ENCODE measurements at regions not wholly inside any gene's neighbourhood (a gene's known extent, or its start where the extent isn't known, plus 50 kb on each side); places are given as distances from the start of the nearest gene placed in this dataset.

GRCh38 chr12:127690161-127690560, 576.8 kb upstream of the TMEM132C start:
- Histone ChIP-seq H3K27me3 (ENCODE audit: control insufficient read depth, insufficient read depth, low read length) (no peaks in the 10 kb centered on the region), H3K4me3 (ENCODE audit: low read depth, low read length) (no peak overlapping the region), H3K9ac (ENCODE audit: low read depth, low read length) (no peak overlapping the region), H3K9me3 (ENCODE audit: control insufficient read depth, insufficient read depth, low read length) (no peaks in the 10 kb centered on the region), H3K36me3 (ENCODE audit: control insufficient read depth, insufficient read depth, low read length) (no peaks in the 10 kb centered on the region), H3K4me1 (ENCODE audit: control insufficient read depth, insufficient read depth, low read length) (peaks cover 2% of the 10 kb centered on the region)

DNA sequence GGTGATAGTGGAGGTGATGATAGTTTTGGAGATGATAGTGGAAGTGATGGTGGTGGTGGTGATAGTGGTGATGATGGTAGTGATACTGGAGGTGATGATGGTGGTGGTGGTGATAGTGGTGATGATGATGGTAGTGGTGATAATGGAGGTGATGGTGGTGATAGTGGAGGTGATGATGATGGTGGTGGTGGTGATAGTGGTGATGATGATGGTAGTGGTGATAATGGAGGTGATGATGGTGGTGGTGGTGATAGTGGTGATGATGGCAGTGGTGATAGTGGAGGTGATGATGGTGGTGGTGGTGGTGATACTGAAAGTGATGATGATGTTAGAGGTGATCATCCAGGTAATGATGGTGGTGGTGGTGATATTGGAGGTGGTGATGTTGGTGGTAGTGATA, 570.0 kb upstream of the TMEM132C start:
- Histone ChIP-seq H3K36me3 (ENCODE audit: control insufficient read depth, insufficient read depth, low read length) (no peaks in the 10 kb centered on the region), H3K9me3 (ENCODE audit: control insufficient read depth, insufficient read depth, low read length) (no peaks in the 10 kb centered on the region), H3K4me1 (ENCODE audit: control insufficient read depth, insufficient read depth, low read length) (no peaks in the 10 kb centered on the region), H3K9ac (ENCODE audit: low read depth, low read length) (no peak overlapping the region), H3K27me3 (ENCODE audit: control insufficient read depth, insufficient read depth, low read length) (no peaks in the 10 kb centered on the region), H3K4me3 (ENCODE audit: low read depth, low read length) (no peak overlapping the region)

DNA sequence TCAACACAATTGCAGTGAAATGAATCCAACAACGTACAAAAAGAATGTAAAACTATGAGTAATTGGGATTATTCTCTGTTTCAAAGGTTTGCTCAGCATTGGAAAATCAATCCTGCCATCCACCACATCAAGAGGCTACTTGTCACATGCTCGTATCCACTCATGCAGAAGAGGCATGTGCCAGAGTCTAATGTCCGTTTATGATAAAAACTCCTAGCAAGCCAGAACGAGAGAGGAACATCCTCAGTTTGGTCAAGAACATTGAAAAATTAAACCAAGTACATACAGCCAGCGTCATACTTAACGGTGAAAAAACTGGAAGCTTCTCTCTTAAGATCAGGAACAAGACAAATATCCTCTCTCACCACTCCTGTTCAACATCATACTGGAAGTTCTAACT, 563.9 kb upstream of the TMEM132C start:
- Histone ChIP-seq H3K9ac (ENCODE audit: low read depth, low read length) (no peak overlapping the region), H3K9me3 (ENCODE audit: control insufficient read depth, insufficient read depth, low read length) (no peaks in the 10 kb centered on the region), H3K4me1 (ENCODE audit: control insufficient read depth, insufficient read depth, low read length) (no peaks in the 10 kb centered on the region), H3K36me3 (ENCODE audit: control insufficient read depth, insufficient read depth, low read length) (no peaks in the 10 kb centered on the region), H3K27me3 (ENCODE audit: control insufficient read depth, insufficient read depth, low read length) (no peaks in the 10 kb centered on the region), H3K4me3 (ENCODE audit: low read depth, low read length) (no peak overlapping the region)

DNA sequence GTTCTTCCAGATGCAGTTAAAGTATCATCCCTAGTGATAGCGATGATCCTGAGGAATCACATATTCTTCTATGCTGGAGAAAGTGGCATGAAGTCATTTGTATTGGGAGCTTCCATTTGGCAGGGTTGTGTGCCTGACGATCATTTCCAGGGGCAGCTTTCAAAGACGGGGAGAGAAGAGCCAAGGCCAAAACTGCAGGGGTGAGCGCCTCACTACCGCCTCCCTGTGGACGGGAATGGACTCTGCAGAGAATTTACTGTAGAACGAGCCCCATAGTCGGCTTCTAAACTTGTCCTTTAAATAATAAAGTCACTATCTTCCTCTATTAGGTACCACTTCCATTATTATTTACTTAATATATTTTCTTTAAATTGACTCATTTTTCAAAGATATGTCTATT, 555.9 kb upstream of the TMEM132C start:
- no peak overlapping the region for H3K9ac ChIP-seq (ENCODE audit: low read depth, low read length)
- no peaks in the 10 kb centered on the region for H3K9me3 ChIP-seq (ENCODE audit: control insufficient read depth, insufficient read depth, low read length)
- no peaks in the 10 kb centered on the region for H3K36me3 ChIP-seq (ENCODE audit: control insufficient read depth, insufficient read depth, low read length)
- no peaks in the 10 kb centered on the region for H3K4me1 ChIP-seq (ENCODE audit: control insufficient read depth, insufficient read depth, low read length)
- no peaks in the 10 kb centered on the region for H3K27me3 ChIP-seq (ENCODE audit: control insufficient read depth, insufficient read depth, low read length)
- H3K4me3 ChIP-seq (ENCODE audit: low read depth, low read length) = no peak overlapping the region

DNA sequence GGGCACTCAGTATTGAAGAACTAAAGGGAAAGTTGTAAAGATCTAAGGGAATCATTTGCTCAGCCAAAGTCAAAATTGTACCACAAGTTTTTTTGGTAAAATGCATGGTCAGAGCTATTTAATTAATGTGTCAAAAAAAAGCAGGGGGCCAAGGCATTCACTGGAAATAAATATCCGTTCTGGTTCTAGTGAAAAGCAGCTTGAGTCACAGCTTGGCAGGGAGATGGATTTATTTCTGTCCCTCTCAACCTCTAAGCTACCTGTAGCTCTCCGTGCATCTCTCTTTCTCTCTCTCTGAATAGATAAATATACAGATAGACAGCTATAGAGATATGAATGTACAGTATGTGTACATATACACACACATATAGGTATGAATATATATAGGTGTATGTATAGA, 554.4 kb upstream of the TMEM132C start:
- H3K36me3 ChIP-seq (ENCODE audit: control insufficient read depth, insufficient read depth, low read length) = no peaks in the 10 kb centered on the region
- peaks cover 2% of the 10 kb centered on the region for H3K27me3 ChIP-seq (ENCODE audit: control insufficient read depth, insufficient read depth, low read length)
- no peak overlapping the region for H3K9ac ChIP-seq (ENCODE audit: low read depth, low read length)
- H3K4me3 ChIP-seq (ENCODE audit: low read depth, low read length) = no peak overlapping the region
- no peaks in the 10 kb centered on the region for H3K9me3 ChIP-seq (ENCODE audit: control insufficient read depth, insufficient read depth, low read length)
- no peaks in the 10 kb centered on the region for H3K4me1 ChIP-seq (ENCODE audit: control insufficient read depth, insufficient read depth, low read length)

- Histone ChIP-seq H3K27me3 (ENCODE audit: control insufficient read depth, insufficient read depth, low read length) (peaks cover 2% of the 10 kb centered on the region), H3K4me3 (ENCODE audit: low read depth, low read length) (no peak overlapping the region), H3K9me3 (ENCODE audit: control insufficient read depth, insufficient read depth, low read length) (no peaks in the 10 kb centered on the region), H3K4me1 (ENCODE audit: control insufficient read depth, insufficient read depth, low read length) (no peaks in the 10 kb centered on the region), H3K36me3 (ENCODE audit: control insufficient read depth, insufficient read depth, low read length) (no peaks in the 10 kb centered on the region), H3K9ac (ENCODE audit: low read depth, low read length) (no peak overlapping the region)
Measured at GRCh38 chr12:127716166-127716565, 550.8 kb upstream of the TMEM132C start.

GRCh38 chr12:127717278-127717677, 549.7 kb upstream of the TMEM132C start:
- Histone ChIP-seq H3K27me3 (ENCODE audit: control insufficient read depth, insufficient read depth, low read length) (peaks cover 2% of the 10 kb centered on the region), H3K9ac (ENCODE audit: low read depth, low read length) (no peak overlapping the region), H3K4me1 (ENCODE audit: control insufficient read depth, insufficient read depth, low read length) (no peaks in the 10 kb centered on the region), H3K4me3 (ENCODE audit: low read depth, low read length) (no peak overlapping the region), H3K36me3 (ENCODE audit: control insufficient read depth, insufficient read depth, low read length) (no peaks in the 10 kb centered on the region), H3K9me3 (ENCODE audit: control insufficient read depth, insufficient read depth, low read length) (no peaks in the 10 kb centered on the region)

GRCh38 chr12:127720334-127720733, 546.6 kb upstream of the TMEM132C start:
- Histone ChIP-seq H3K9ac (ENCODE audit: low read depth, low read length) (no peak overlapping the region), H3K36me3 (ENCODE audit: control insufficient read depth, insufficient read depth, low read length) (no peaks in the 10 kb centered on the region), H3K9me3 (ENCODE audit: control insufficient read depth, insufficient read depth, low read length) (no peaks in the 10 kb centered on the region), H3K4me3 (ENCODE audit: low read depth, low read length) (no peak overlapping the region), H3K4me1 (ENCODE audit: control insufficient read depth, insufficient read depth, low read length) (no peaks in the 10 kb centered on the region), H3K27me3 (ENCODE audit: control insufficient read depth, insufficient read depth, low read length) (peaks cover 2% of the 10 kb centered on the region)

- no peaks in the 10 kb centered on the region for H3K27me3 ChIP-seq (ENCODE audit: control insufficient read depth, insufficient read depth, low read length)
Measured at GRCh38 chr12:127722611-127723010, 544.4 kb upstream of the TMEM132C start.

GRCh38 chr12:127723251-127723650, 543.7 kb upstream of the TMEM132C start:
- Histone ChIP-seq H3K9me3 (ENCODE audit: control insufficient read depth, insufficient read depth, low read length) (no peaks in the 10 kb centered on the region), H3K4me3 (ENCODE audit: low read depth, low read length) (no peak overlapping the region), H3K27me3 (ENCODE audit: control insufficient read depth, insufficient read depth, low read length) (no peaks in the 10 kb centered on the region), H3K36me3 (ENCODE audit: control insufficient read depth, insufficient read depth, low read length) (no peaks in the 10 kb centered on the region), H3K4me1 (ENCODE audit: control insufficient read depth, insufficient read depth, low read length) (no peaks in the 10 kb centered on the region), H3K9ac (ENCODE audit: low read depth, low read length) (no peak overlapping the region)

More at GRCh38 chr12:127722611-127723010, 544.4 kb upstream of the TMEM132C start:
- no peaks in the 10 kb centered on the region for H3K36me3 ChIP-seq (ENCODE audit: control insufficient read depth, insufficient read depth, low read length)
- H3K4me3 ChIP-seq (ENCODE audit: low read depth, low read length) = no peak overlapping the region
- no peaks in the 10 kb centered on the region for H3K9me3 ChIP-seq (ENCODE audit: control insufficient read depth, insufficient read depth, low read length)
- H3K9ac ChIP-seq (ENCODE audit: low read depth, low read length) = no peak overlapping the region
- H3K4me1 ChIP-seq (ENCODE audit: control insufficient read depth, insufficient read depth, low read length) = no peaks in the 10 kb centered on the region

DNA sequence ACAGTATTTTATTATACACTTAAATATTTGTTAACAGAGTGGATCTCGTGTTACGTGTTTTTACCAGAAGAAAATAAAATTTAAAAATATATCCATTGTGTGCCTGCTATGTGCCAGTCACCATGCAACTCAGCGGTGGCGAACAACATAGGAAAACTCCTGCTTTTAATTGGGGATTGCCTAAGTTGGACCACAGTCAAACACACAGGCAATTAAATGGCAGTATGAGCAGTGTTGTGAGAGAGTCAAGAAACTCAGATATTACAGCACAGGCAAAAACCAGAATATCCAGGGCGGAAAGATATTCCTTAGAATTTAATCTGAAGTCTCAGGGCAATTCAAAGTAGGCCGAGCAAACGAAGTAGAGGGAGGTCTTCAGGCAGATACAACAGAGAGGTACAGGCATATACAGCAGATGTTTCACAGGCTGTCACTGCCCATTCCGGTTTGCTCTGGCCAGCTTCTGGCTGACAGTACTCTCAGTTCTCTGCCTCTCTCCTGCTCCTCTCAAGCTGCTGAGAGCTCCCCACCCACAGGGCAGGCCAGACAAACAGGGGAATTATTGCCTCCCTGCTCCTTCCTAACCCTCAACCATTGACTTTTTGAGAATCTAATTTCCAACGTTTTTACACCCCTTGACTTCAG, 540.2 kb upstream of the TMEM132C start:
- Histone ChIP-seq H3K36me3 (ENCODE audit: control insufficient read depth, insufficient read depth, low read length) (no peaks in the 10 kb centered on the region), H3K9ac (ENCODE audit: low read depth, low read length) (no peak overlapping the region), H3K4me1 (ENCODE audit: control insufficient read depth, insufficient read depth, low read length) (no peaks in the 10 kb centered on the region), H3K4me3 (ENCODE audit: low read depth, low read length) (no peak overlapping the region), H3K27me3 (ENCODE audit: control insufficient read depth, insufficient read depth, low read length) (no peaks in the 10 kb centered on the region), H3K9me3 (ENCODE audit: control insufficient read depth, insufficient read depth, low read length) (no peaks in the 10 kb centered on the region)

DNA sequence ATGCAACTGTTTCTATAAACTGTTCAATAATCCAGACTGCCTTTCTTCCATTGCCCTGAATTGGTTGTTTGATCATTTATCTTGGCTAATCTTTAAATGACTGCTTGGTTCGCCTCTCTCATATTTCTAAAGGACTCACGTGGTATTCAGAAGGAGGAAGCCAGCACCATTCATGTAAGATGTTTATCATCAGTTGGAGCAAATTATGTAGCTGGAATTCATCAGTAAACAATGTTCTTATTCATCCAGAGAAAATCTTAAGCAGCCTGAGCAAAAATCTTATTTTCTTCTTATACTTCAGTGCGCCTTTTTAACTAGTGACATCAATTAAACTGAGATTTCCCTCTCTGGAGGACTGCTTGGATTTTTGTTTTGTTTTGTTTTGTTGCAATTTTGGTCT, 538.7 kb upstream of the TMEM132C start:
- Histone ChIP-seq H3K9ac (ENCODE audit: low read depth, low read length) (no peak overlapping the region), H3K4me3 (ENCODE audit: low read depth, low read length) (no peak overlapping the region), H3K4me1 (ENCODE audit: control insufficient read depth, insufficient read depth, low read length) (no peaks in the 10 kb centered on the region), H3K27me3 (ENCODE audit: control insufficient read depth, insufficient read depth, low read length) (no peaks in the 10 kb centered on the region), H3K9me3 (ENCODE audit: control insufficient read depth, insufficient read depth, low read length) (no peaks in the 10 kb centered on the region), H3K36me3 (ENCODE audit: control insufficient read depth, insufficient read depth, low read length) (no peaks in the 10 kb centered on the region)
